Endothelial cell of umbilical vein (primary cell): ENCODE measurements at regions not wholly inside any gene's neighbourhood (a gene's known extent, or its start where the extent isn't known, plus 50 kb on each side); places are given as distances from the start of the nearest gene placed in this dataset. TPM values are rescaled to one million over a fixed set of nuclear protein-coding genes. Genes with fewer than 3 reads are reported as not detected.

ENCODE experiments used
- BruUV-seq: library from RNA; stranded (reverse); fragments of 400-500 nt; replicated peaks from 2 replicates; lab custom pipeline; 2021; lab: Mats Ljungman, UMichigan
- CTCF ChIA-PET: fragments of 300-600, 350-600 bp; sonication (Branson Sonifier 250); formaldehyde crosslinking; loops from one replicate; lab custom pipeline; 2021; ENCODE audit warnings: antibody characterized with exemption, inconsistent platforms; lab: Charles Lee
- POLR2A ChIA-PET: fragments of 300-600, 350-600 bp; sonication (Branson Sonifier 250); formaldehyde crosslinking; loops from one replicate; lab custom pipeline; 2021; ENCODE audit warnings: antibody characterized with exemption, inconsistent platforms; lab: Charles Lee
- DNase-seq: peaks from one replicate; pipeline ENCODE4 v3.0.0-alpha.2; 2011; ENCODE audit warnings: low read depth, low spot score
- FAIRE-seq: peaks from 2 replicates; lab custom pipeline; 2011; peaks lifted over from hg19 to GRCh38; lab: Jason Lieb, UNC
- H2AFZ ChIP-seq: 2 replicates; pipeline ENCODE4 v1.6.0; 2012; ENCODE audit warnings: low read depth, low read length, control low read depth, inconsistent platforms
- H3K27ac ChIP-seq: 2 replicates; pipeline ENCODE4 v1.5.1; 2011; ENCODE audit warnings: low read depth, mild to moderate bottlenecking, control low read depth, low read length, moderate library complexity; ENCODE audit not compliant: insufficient read depth
- H3K27me3 ChIP-seq, 2 experiments: 2 replicates each; pipeline versions ENCODE4 v1.6.0 to v1.6.1; 2011; ENCODE audit warnings: low read length in 2 of 2, mixed read lengths in 1 of 2; ENCODE audit not compliant: control insufficient read depth in 2 of 2, insufficient read depth in 2 of 2
- H3K36me3 ChIP-seq, 2 experiments: 2 replicates in 1 of 2; 3 replicates in 1 of 2; pipeline ENCODE4 v1.5.1; 2011; ENCODE audit warnings: low read length in 2 of 2, mild to moderate bottlenecking in 1 of 2, moderate library complexity in 1 of 2; ENCODE audit not compliant: control insufficient read depth in 2 of 2, insufficient read depth in 2 of 2; ENCODE audit errors: extremely low read depth in 1 of 2
- H3K4me1 ChIP-seq: 3 replicates; pipeline ENCODE4 v1.5.1; 2011; ENCODE audit warnings: mild to moderate bottlenecking, low read length; ENCODE audit not compliant: control insufficient read depth, insufficient read depth; ENCODE audit errors: extremely low read depth
- H3K4me2 ChIP-seq: 2 replicates; pipeline ENCODE4 v1.6.1; 2011; ENCODE audit warnings: low read length, control low read depth, mixed read lengths; ENCODE audit not compliant: insufficient read depth
- H3K4me3 ChIP-seq, 3 experiments: fragments of 200-600 bp in 1 of 3; sonication (generic), shearing (Covaris generic) in 1 of 3; replicated peaks in 1 of 3; 2 replicates each; pipeline ENCODE4 v1.5.1; 2011 to 2016; ENCODE audit warnings: control low read depth in 3 of 3, low read length in 3 of 3, mild to moderate bottlenecking in 2 of 3, inconsistent platforms in 1 of 3, low read depth in 1 of 3, moderate library complexity in 1 of 3; ENCODE audit not compliant: insufficient read depth in 1 of 3
- H3K79me2 ChIP-seq: 2 replicates; pipeline ENCODE4 v1.6.0; 2012; ENCODE audit warnings: low read length, inconsistent platforms; ENCODE audit not compliant: control insufficient read depth, insufficient read depth
- H3K9ac ChIP-seq: replicated peaks from 2 replicates; pipeline ENCODE3; 2011; ENCODE audit warnings: low read length, control low read depth; ENCODE audit not compliant: insufficient read depth; ENCODE audit errors: extremely low read depth
- H3K9me1 ChIP-seq: replicated peaks from 3 replicates; pipeline ENCODE4 v1.6.0; 2011; ENCODE audit warnings: mild to moderate bottlenecking, low read length; ENCODE audit not compliant: control insufficient read depth, insufficient read depth; ENCODE audit errors: extremely low read depth
- H3K9me3 ChIP-seq: replicated peaks from 2 replicates; pipeline ENCODE4 v1.5.1; 2012; ENCODE audit warnings: low read length, inconsistent platforms; ENCODE audit not compliant: control insufficient read depth, insufficient read depth
- H4K20me1 ChIP-seq: replicated peaks from 2 replicates; pipeline ENCODE3; 2011; ENCODE audit warnings: mild to moderate bottlenecking, low read length; ENCODE audit not compliant: control insufficient read depth, insufficient read depth; ENCODE audit errors: extremely low read depth
- EZH2 ChIP-seq: IDR thresholded peaks from 2 replicates; pipeline ENCODE4 v1.6.1; 2012; ENCODE audit warnings: borderline replicate concordance, low read depth, mild to moderate bottlenecking, moderate library complexity, low read length, inconsistent platforms; ENCODE audit not compliant: severe bottlenecking
- FOS ChIP-seq: IDR thresholded peaks from 2 replicates; pipeline ENCODE4 v1.6.1; 2011; ENCODE audit warnings: mild to moderate bottlenecking, low read length, moderate library complexity, borderline replicate concordance; ENCODE audit not compliant: insufficient read depth
- JUN ChIP-seq: IDR thresholded peaks from 2 replicates; pipeline ENCODE4 v1.6.1; 2011; ENCODE audit warnings: borderline replicate concordance, low read depth; ENCODE audit not compliant: insufficient read length, insufficient read depth
- MYC ChIP-seq: IDR thresholded peaks from one replicate; pipeline ENCODE4 v1.6.1; 2011; ENCODE audit warnings: mild to moderate bottlenecking, low read depth, low read length
- POLR2A ChIP-seq: IDR thresholded peaks from 2 replicates; pipeline ENCODE4 v1.6.1; 2012; ENCODE audit warnings: low read depth, mild to moderate bottlenecking, control low read depth, low read length
- POLR2AphosphoS5 ChIP-seq: IDR thresholded peaks from 2 replicates; pipeline ENCODE4 v1.6.1; 2012; ENCODE audit warnings: low read depth, mild to moderate bottlenecking, control low read depth, low read length, moderate library complexity; ENCODE audit not compliant: insufficient read depth
- dilution Hi-C: fragments of 300-500 bp; cut with MboI; formaldehyde crosslinking; loops from one replicate; pipeline ENCODE4 v1.15.0; 2019; ENCODE audit warnings: low sequenced_read_pairs; ENCODE audit not compliant: extremely low pct_ligation_motif_present
- intact Hi-C: fragments of 100-400 bp; cut with micrococcal nuclease; formaldehyde crosslinking; loops from one replicate; pipeline ENCODE4 v1.10.0; 2022
- small RNA-seq: library from RNA; depleted of rRNA; stranded (forward); fragments of <200 nt; gene quantifications from one replicate; pipeline ENCODE3, GENCODE V24; 2012; ENCODE audit warnings: low replicate concordance, low read depth; ENCODE audit not compliant: insufficient read depth, insufficient read length
- TF ChIP-seq, protein P1 (sequence below), 2 donors: IDR thresholded peaks; 1 replicate in 1 of 2; 2 replicates in 1 of 2; pipeline ENCODE4 v1.5.1; 2011; ENCODE audit warnings: low read length in 2 of 2, mild to moderate bottlenecking in 2 of 2, moderate library complexity in 2 of 2, control low read depth in 1 of 2, inconsistent platforms in 1 of 2, low read depth in 1 of 2; ENCODE audit not compliant: insufficient read depth in 1 of 2; ENCODE audit errors: extremely low read depth in 1 of 2
- TF ChIP-seq, protein P2 (sequence below): IDR thresholded peaks from 2 replicates; pipeline ENCODE4 v1.6.1; 2011; ENCODE audit not compliant: insufficient read depth, insufficient read length

DNA sequence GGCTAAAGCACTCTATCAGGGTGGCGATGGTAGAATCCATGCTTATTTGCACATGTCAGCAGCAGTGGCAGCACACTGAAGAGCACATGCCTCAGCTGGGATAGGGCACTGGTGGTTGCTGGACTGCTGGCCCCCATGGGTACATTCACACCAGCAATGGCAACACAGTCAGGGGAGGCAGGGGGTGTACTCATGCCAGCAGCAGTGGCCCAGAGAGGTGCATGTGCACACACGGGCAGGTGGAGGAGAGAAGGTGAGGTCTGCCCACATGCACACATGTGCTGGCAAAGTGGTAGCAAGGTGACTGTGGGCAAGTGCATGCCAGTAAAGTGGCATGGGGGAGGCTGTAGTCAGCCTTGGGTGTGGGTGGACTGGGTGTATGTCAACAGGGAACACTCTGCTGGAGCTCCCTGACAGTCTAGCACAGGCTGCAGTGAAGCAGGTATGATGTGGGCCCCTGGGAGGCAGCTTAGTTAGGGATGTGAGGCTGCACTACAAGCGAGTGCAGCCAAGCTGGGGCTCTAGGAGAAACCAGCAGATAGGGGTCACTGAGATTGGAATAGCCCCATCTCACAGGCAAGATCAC lies 53.9 kb upstream of the NPAP1 start:
- no peak for TF ChIP-seq POLR2AphosphoS5
- TF ChIP-seq JUN: no peak
- TF ChIP-seq MYC: no peak
- TF ChIP-seq POLR2A: no peak
- TF ChIP-seq FOS: no peak
- TF ChIP-seq EZH2: no peak
- TF ChIP-seq, protein P1, sequence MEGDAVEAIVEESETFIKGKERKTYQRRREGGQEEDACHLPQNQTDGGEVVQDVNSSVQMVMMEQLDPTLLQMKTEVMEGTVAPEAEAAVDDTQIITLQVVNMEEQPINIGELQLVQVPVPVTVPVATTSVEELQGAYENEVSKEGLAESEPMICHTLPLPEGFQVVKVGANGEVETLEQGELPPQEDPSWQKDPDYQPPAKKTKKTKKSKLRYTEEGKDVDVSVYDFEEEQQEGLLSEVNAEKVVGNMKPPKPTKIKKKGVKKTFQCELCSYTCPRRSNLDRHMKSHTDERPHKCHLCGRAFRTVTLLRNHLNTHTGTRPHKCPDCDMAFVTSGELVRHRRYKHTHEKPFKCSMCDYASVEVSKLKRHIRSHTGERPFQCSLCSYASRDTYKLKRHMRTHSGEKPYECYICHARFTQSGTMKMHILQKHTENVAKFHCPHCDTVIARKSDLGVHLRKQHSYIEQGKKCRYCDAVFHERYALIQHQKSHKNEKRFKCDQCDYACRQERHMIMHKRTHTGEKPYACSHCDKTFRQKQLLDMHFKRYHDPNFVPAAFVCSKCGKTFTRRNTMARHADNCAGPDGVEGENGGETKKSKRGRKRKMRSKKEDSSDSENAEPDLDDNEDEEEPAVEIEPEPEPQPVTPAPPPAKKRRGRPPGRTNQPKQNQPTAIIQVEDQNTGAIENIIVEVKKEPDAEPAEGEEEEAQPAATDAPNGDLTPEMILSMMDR (IDR thresholded peaks at IDR 0.05; ENCODE audit: extremely low read depth in 1 of 2, insufficient read depth in 1 of 2, low read depth in 1 of 2, low read length in 2 of 2): no peak
- TF ChIP-seq, protein P2, sequence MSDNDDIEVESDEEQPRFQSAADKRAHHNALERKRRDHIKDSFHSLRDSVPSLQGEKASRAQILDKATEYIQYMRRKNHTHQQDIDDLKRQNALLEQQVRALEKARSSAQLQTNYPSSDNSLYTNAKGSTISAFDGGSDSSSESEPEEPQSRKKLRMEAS: no peak
- ChIA-PET POLR2A (no interaction called here), CTCF (no interaction called here)
- Histone ChIP-seq H3K4me1 (no peaks in the 10 kb centered on the region), H3K4me3 (no peak overlapping the region), H3K9me1 (no peaks in the 10 kb centered on the region), H3K9me3 (peaks cover 9% of the 10 kb centered on the region), H3K27me3 (no peaks in the 10 kb centered on the region), H3K9ac (no peak overlapping the region), H3K36me3 (no peaks in the 10 kb centered on the region), H3K4me2 (no peak overlapping the region), H2AFZ (no peak overlapping the region), H3K79me2 (no peaks in the 10 kb centered on the region), H3K27ac (no peak overlapping the region), H4K20me1 (no peaks in the 10 kb centered on the region)
- dilution Hi-C loops (no loop called here), intact Hi-C loops (no loop called here)
- FAIRE-seq (no peak), DNase-seq (no peak)
- no TSS peak for BruUV-seq

Small RNAs in the stretch of these regions (small RNA-seq; reads per million reads assigned to genes)
- not detected for gene RNU6-741P
